ENCODE measurements at regions not wholly inside any gene's neighbourhood (a gene's known extent, or its start where the extent isn't known, plus 50 kb on each side); places are given as distances from the start of the nearest gene placed in this dataset.

DNA sequence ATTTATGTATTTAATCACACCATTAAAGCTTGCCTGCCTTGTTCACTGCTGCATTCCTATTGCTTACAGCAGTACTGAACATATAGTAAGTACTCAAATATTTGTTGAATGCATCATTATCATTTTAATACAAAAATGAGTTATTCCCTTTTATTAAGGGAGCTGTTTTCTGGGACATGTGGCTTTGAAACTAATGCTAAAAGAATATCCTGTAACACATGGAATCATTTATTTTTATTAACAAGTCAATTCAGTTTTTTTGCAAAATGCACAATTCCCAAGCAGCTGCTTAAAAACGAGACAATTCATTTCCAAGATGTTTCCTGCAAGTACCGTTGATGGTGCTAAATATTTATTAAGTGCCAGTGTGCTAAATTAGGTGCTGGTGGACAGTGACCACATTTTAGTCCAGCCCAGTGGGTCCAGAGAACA lies 148.3 kb upstream of the NR3C1 start:
- H3K4me2 ChIP-seq (ENCODE audit: control insufficient read depth, extremely low read depth, insufficient read depth, low read depth, low read length): no peak overlapping the region
- H3K4me1 ChIP-seq (ENCODE audit: control insufficient read depth, extremely low read depth, insufficient read depth, low read length): peaks cover 18% of the 10 kb centered on the region
- no peaks in the 10 kb centered on the region for H3K9me3 ChIP-seq (ENCODE audit: control insufficient read depth, low read depth, low read length)
- TF ChIP-seq, protein P1, sequence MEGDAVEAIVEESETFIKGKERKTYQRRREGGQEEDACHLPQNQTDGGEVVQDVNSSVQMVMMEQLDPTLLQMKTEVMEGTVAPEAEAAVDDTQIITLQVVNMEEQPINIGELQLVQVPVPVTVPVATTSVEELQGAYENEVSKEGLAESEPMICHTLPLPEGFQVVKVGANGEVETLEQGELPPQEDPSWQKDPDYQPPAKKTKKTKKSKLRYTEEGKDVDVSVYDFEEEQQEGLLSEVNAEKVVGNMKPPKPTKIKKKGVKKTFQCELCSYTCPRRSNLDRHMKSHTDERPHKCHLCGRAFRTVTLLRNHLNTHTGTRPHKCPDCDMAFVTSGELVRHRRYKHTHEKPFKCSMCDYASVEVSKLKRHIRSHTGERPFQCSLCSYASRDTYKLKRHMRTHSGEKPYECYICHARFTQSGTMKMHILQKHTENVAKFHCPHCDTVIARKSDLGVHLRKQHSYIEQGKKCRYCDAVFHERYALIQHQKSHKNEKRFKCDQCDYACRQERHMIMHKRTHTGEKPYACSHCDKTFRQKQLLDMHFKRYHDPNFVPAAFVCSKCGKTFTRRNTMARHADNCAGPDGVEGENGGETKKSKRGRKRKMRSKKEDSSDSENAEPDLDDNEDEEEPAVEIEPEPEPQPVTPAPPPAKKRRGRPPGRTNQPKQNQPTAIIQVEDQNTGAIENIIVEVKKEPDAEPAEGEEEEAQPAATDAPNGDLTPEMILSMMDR (optimal IDR thresholded peaks at IDR 0.05 in 1 of 3, IDR thresholded peaks at IDR 0.05 in 1 of 3, conservative IDR thresholded peaks at IDR 0.05 in 1 of 3; ENCODE audit: extremely low read depth in 1 of 3, insufficient read depth in 2 of 3, low read length in 3 of 3): no peak
- TF ChIP-seq EZH2 (IDR thresholded peaks at IDR 0.05; ENCODE audit: low read length): no peak
- dilution Hi-C loops (cut with MboI; ENCODE audit: extremely low pct_ligation_motif_present, low sequenced_read_pairs): no loop called here
- no peak overlapping the region for H3K27ac ChIP-seq (ENCODE audit: control insufficient read depth, insufficient read depth, low read length)
- no peak overlapping the region for H3K9ac ChIP-seq (ENCODE audit: control insufficient read depth, extremely low read depth, insufficient read depth, low read length)
- H3K9me1 ChIP-seq (ENCODE audit: control insufficient read depth, extremely low read depth, insufficient read depth, low read length): no peaks in the 10 kb centered on the region
- H3K79me2 ChIP-seq (ENCODE audit: control insufficient read depth, insufficient read depth, low read length): no peaks in the 10 kb centered on the region
- H3K36me3 ChIP-seq (ENCODE audit: control insufficient read depth in 2 of 2, extremely low read depth in 1 of 2, insufficient read depth in 2 of 2, low read length in 2 of 2): no peaks in the 10 kb centered on the region
- DNase-seq (ENCODE audit: low read depth, low spot score): no peak
- H3K27me3 ChIP-seq (ENCODE audit: control insufficient read depth, extremely low read depth, insufficient read depth, low read length): no peaks in the 10 kb centered on the region
- H2AFZ ChIP-seq (ENCODE audit: control insufficient read depth, low read length): no peak overlapping the region
- H4K20me1 ChIP-seq (ENCODE audit: control insufficient read depth, extremely low read depth, insufficient read depth, low read length): no peaks in the 10 kb centered on the region
- no peak for FAIRE-seq
- no peak overlapping the region for H3K4me3 ChIP-seq (ENCODE audit: control insufficient read depth in 2 of 3, extremely low read depth in 1 of 3, insufficient read depth in 2 of 3, low read depth in 1 of 3, low read length in 3 of 3)

DNA sequence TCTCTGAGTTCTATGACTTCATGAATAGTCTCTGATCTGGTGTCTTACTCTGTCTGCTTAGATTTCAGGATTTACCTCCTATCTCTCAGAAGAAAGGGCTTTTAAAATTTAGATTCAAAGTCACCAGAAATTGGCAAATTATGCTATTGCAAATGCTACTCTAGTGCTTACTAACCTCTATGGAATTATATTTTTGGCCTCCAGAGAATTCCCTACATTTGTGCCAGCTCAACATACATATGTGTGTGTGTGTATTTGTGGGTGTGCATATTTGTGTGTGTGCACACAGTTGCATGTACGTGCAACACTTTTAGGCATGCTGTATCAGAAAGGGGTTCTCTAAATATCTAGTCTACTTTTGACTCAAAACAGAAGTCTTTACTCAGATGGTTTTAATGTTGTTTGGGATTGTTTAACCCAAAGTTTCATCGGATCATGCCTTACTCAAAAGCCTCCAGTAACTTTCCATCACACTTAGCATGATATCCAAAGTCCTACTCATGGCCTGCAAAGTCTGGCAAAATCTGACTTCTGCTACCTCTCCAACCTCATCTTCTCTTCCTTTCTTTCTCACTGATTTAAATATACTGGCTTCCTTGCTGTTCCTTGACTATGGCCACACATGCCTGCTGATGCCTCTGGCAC lies 147.6 kb upstream of the NR3C1 start:
- H3K27ac ChIP-seq (ENCODE audit: control insufficient read depth, insufficient read depth, low read length): no peak overlapping the region
- DNase-seq (ENCODE audit: low read depth, low spot score) (no peak), FAIRE-seq (no peak)
- no peaks in the 10 kb centered on the region for H4K20me1 ChIP-seq (ENCODE audit: control insufficient read depth, extremely low read depth, insufficient read depth, low read length)
- peaks cover 18% of the 10 kb centered on the region for H3K4me1 ChIP-seq (ENCODE audit: control insufficient read depth, extremely low read depth, insufficient read depth, low read length)
- no peak overlapping the region for H2AFZ ChIP-seq (ENCODE audit: control insufficient read depth, low read length)
- dilution Hi-C loops (cut with MboI; ENCODE audit: extremely low pct_ligation_motif_present, low sequenced_read_pairs): no loop called here
- no peaks in the 10 kb centered on the region for H3K27me3 ChIP-seq (ENCODE audit: control insufficient read depth, extremely low read depth, insufficient read depth, low read length)
- H3K4me2 ChIP-seq (ENCODE audit: control insufficient read depth, extremely low read depth, insufficient read depth, low read depth, low read length): no peak overlapping the region
- H3K9me1 ChIP-seq (ENCODE audit: control insufficient read depth, extremely low read depth, insufficient read depth, low read length): no peaks in the 10 kb centered on the region
- no peaks in the 10 kb centered on the region for H3K36me3 ChIP-seq (ENCODE audit: control insufficient read depth in 2 of 2, extremely low read depth in 1 of 2, insufficient read depth in 2 of 2, low read length in 2 of 2)
- H3K79me2 ChIP-seq (ENCODE audit: control insufficient read depth, insufficient read depth, low read length): no peaks in the 10 kb centered on the region
- H3K9ac ChIP-seq (ENCODE audit: control insufficient read depth, extremely low read depth, insufficient read depth, low read length): no peak overlapping the region
- H3K9me3 ChIP-seq (ENCODE audit: control insufficient read depth, low read depth, low read length): no peaks in the 10 kb centered on the region
- no peak for TF ChIP-seq EZH2 (IDR thresholded peaks at IDR 0.05; ENCODE audit: low read length)
- TF ChIP-seq, protein P1 (optimal IDR thresholded peaks at IDR 0.05 in 1 of 3, IDR thresholded peaks at IDR 0.05 in 1 of 3, conservative IDR thresholded peaks at IDR 0.05 in 1 of 3; ENCODE audit: extremely low read depth in 1 of 3, insufficient read depth in 2 of 3, low read length in 3 of 3): no peak
- no peak overlapping the region for H3K4me3 ChIP-seq (ENCODE audit: control insufficient read depth in 2 of 3, extremely low read depth in 1 of 3, insufficient read depth in 2 of 3, low read depth in 1 of 3, low read length in 3 of 3)
